ENCODE measurements at regions not wholly inside any gene's neighbourhood (a gene's known extent, or its start where the extent isn't known, plus 50 kb on each side); places are given as distances from the start of the nearest gene placed in this dataset.
"Not testable (repeated sequence)": the region's sequence is repeated elsewhere in the genome, so short reads cannot be mapped to it uniquely, and the experiment has no call there.

DNA sequence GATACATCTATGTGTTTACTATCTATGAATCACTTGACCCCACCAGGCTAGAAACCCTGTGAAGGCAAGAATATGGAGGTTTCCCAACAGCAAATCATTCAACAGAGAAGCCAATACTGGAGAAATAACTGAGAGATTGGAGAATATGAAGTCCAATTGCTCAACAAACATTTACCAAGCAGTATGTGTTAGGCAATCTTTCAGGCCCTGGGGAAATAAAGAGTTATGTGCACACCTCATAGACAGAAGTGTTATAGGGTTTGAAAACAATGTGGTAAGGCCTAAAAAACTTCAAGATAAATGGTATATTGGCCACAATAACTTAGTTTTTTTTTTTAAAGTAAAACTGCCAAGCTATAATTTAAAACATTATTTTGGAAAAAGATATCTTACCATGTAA lies 1245.8 kb downstream of the CDH11 start:
- no peak overlapping the region for H3K4me3 Mint-ChIP-seq
- H3K9me3 ChIP-seq (ENCODE audit: control insufficient read depth in 1 of 2, insufficient read depth in 1 of 2, low read length in 2 of 2) = peaks cover 5 to 17% of the 10 kb centered on the region in 2 experiments
- H3K36me3 ChIP-seq (ENCODE audit: insufficient read depth, low read length) = no peaks in the 10 kb centered on the region
- no peaks in the 10 kb centered on the region for H3K4me1 Mint-ChIP-seq (ENCODE audit: low read depth)
- H3K27ac ChIP-seq (ENCODE audit: low read depth in 1 of 2, low read length in 2 of 2) = no peak overlapping the region
- DNase-seq = no peak
- CTCF ChIA-PET = no interaction called here
- intact Hi-C loops (cut with DNase I, micrococcal nuclease) = no loop called here
- no peak overlapping the region for H3K4me3 ChIP-seq (ENCODE audit: low read length)
- peaks cover 16% of the 10 kb centered on the region for H3K9me3 Mint-ChIP-seq
- no peaks in the 10 kb centered on the region for H3K27me3 Mint-ChIP-seq
- POLR2A ChIA-PET = no interaction called here
- H3K27ac Mint-ChIP-seq = no peak overlapping the region
- no peaks in the 10 kb centered on the region for H3K4me1 ChIP-seq (ENCODE audit: insufficient read depth, low read length)
- H3K27me3 ChIP-seq (ENCODE audit: control insufficient read depth in 1 of 2, insufficient read depth in 2 of 2, low read length in 2 of 2) = no peaks in the 10 kb centered on the region
- ATAC-seq (ENCODE audit: poor library complexity) = no peak
- H3K36me3 Mint-ChIP-seq (ENCODE audit: low read depth) = no peaks in the 10 kb centered on the region
- TF ChIP-seq, protein P1, sequence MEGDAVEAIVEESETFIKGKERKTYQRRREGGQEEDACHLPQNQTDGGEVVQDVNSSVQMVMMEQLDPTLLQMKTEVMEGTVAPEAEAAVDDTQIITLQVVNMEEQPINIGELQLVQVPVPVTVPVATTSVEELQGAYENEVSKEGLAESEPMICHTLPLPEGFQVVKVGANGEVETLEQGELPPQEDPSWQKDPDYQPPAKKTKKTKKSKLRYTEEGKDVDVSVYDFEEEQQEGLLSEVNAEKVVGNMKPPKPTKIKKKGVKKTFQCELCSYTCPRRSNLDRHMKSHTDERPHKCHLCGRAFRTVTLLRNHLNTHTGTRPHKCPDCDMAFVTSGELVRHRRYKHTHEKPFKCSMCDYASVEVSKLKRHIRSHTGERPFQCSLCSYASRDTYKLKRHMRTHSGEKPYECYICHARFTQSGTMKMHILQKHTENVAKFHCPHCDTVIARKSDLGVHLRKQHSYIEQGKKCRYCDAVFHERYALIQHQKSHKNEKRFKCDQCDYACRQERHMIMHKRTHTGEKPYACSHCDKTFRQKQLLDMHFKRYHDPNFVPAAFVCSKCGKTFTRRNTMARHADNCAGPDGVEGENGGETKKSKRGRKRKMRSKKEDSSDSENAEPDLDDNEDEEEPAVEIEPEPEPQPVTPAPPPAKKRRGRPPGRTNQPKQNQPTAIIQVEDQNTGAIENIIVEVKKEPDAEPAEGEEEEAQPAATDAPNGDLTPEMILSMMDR (IDR thresholded peaks at IDR 0.05) = no peak

DNA sequence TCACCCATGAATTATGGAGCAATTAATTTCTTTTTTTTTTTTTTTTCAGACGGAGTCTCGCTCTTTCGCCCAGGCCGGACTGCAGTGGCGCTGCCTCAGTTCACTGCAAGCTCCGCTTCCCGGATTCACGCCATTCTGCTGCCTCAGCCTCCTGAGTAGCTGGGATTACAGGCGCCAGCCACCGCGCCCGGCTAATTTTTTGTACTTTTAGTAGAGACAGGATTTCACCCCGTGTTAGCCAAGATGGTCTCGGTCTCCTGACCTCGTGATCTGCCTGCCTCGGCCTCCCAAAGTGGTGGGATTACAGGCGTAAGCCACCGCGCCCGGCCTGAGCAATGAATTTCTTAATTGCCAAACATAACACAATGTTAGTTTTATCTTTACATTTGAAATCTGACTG lies 1261.2 kb downstream of the CDH11 start:
- DNase-seq; H3K4me1 ChIP-seq (ENCODE audit: insufficient read depth, low read length); H3K4me3 ChIP-seq (ENCODE audit: low read length); CTCF ChIA-PET; H3K27ac ChIP-seq (ENCODE audit: low read depth in 1 of 2, low read length in 2 of 2); H3K27me3 Mint-ChIP-seq; H3K9me3 Mint-ChIP-seq; H3K27ac Mint-ChIP-seq; ATAC-seq (ENCODE audit: poor library complexity); intact Hi-C loops (cut with DNase I, micrococcal nuclease); H3K36me3 Mint-ChIP-seq (ENCODE audit: low read depth); H3K36me3 ChIP-seq (ENCODE audit: insufficient read depth, low read length); H3K4me3 Mint-ChIP-seq; H3K27me3 ChIP-seq (ENCODE audit: control insufficient read depth in 1 of 2, insufficient read depth in 2 of 2, low read length in 2 of 2); H3K4me1 Mint-ChIP-seq (ENCODE audit: low read depth); POLR2A ChIA-PET: not testable (repeated sequence)
- H3K9me3 ChIP-seq (ENCODE audit: control insufficient read depth in 1 of 2, insufficient read depth in 1 of 2, low read length in 2 of 2) = peaks cover 13 to 23% of the 10 kb centered on the region in 2 experiments

DNA sequence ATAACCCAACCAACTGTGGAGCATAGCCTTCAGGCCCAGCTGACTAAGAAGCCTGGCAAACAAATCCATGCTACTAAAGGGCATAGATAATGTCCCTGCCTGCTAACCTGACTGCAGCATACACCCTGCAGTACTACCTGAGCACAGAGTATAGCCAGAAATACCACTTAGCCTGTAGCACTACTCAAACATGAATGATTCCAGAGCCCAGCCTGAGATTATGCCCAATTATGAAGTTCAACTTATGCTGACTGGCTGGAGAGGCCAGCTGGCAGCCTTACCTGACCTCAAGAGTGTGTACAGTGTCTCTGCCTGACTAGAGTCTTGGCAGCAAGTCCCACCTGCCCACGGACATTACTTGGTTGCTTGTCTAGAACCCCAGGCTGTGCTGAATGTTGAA lies 1265.3 kb downstream of the CDH11 start:
- DNase-seq = no peak
- TF ChIP-seq, protein P1 (IDR thresholded peaks at IDR 0.05) = no peak
- Histone ChIP-seq H3K4me1 (ENCODE audit: insufficient read depth, low read length) (no peaks in the 10 kb centered on the region), H3K9me3 (ENCODE audit: control insufficient read depth in 1 of 2, insufficient read depth in 1 of 2, low read length in 2 of 2) (peaks cover 9 to 14% of the 10 kb centered on the region in 2 experiments), H3K4me3 (ENCODE audit: low read length) (no peak overlapping the region), H3K27me3 (ENCODE audit: control insufficient read depth in 1 of 2, insufficient read depth in 2 of 2, low read length in 2 of 2) (no peaks in the 10 kb centered on the region), H3K36me3 (ENCODE audit: insufficient read depth, low read length) (no peaks in the 10 kb centered on the region), H3K27ac (ENCODE audit: low read depth in 1 of 2, low read length in 2 of 2) (no peak overlapping the region)
- no peak for ATAC-seq (ENCODE audit: poor library complexity)
- H3K36me3 Mint-ChIP-seq (ENCODE audit: low read depth) = no peaks in the 10 kb centered on the region
- peaks cover 5% of the 10 kb centered on the region for H3K9me3 Mint-ChIP-seq
- no peaks in the 10 kb centered on the region for H3K27me3 Mint-ChIP-seq
- H3K4me1 Mint-ChIP-seq (ENCODE audit: low read depth) = no peaks in the 10 kb centered on the region
- CTCF ChIA-PET = no interaction called here
- POLR2A ChIA-PET = no interaction called here
- H3K27ac Mint-ChIP-seq = no peak overlapping the region
- intact Hi-C loops (cut with DNase I, micrococcal nuclease) = no loop called here
- H3K4me3 Mint-ChIP-seq = no peak overlapping the region

DNA sequence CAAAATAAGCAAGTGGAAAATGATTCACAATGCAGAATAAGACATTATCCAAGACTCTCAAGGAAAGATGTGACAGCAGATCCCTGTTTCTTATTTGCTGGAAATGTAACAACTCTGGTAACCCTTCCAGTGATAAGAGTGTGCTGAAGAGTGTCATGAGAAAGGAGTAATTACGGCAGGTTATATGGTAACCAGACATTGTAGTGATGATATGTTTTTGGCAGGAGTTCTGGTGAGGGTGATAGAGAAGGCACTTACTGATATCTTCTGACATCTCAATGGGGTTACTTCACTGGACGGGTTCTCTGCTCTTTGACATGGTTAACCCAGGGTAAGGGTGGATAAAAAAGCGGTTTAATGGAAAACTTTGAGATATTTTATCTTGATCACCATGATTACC lies 1270.9 kb downstream of the CDH11 start:
- ChIA-PET CTCF (no interaction called here), POLR2A (no interaction called here)
- H3K4me3 Mint-ChIP-seq = no peak overlapping the region
- no peak for ATAC-seq (ENCODE audit: poor library complexity)
- TF ChIP-seq, protein P1 (IDR thresholded peaks at IDR 0.05) = no peak
- Histone ChIP-seq H3K9me3 (ENCODE audit: control insufficient read depth in 1 of 2, insufficient read depth in 1 of 2, low read length in 2 of 2) (peaks cover 2 to 5% of the 10 kb centered on the region in 2 experiments), H3K4me3 (ENCODE audit: low read length) (no peak overlapping the region), H3K4me1 (ENCODE audit: insufficient read depth, low read length) (no peaks in the 10 kb centered on the region), H3K27ac (ENCODE audit: low read depth in 1 of 2, low read length in 2 of 2) (no peak overlapping the region), H3K36me3 (ENCODE audit: insufficient read depth, low read length) (no peaks in the 10 kb centered on the region), H3K27me3 (ENCODE audit: control insufficient read depth in 1 of 2, insufficient read depth in 2 of 2, low read length in 2 of 2) (no peaks in the 10 kb centered on the region)
- no peaks in the 10 kb centered on the region for H3K27me3 Mint-ChIP-seq
- DNase-seq = no peak
- no peak overlapping the region for H3K27ac Mint-ChIP-seq
- H3K4me1 Mint-ChIP-seq (ENCODE audit: low read depth) = no peaks in the 10 kb centered on the region
- H3K9me3 Mint-ChIP-seq = peaks cover 24% of the 10 kb centered on the region
- no peaks in the 10 kb centered on the region for H3K36me3 Mint-ChIP-seq (ENCODE audit: low read depth)
- intact Hi-C loops (cut with DNase I, micrococcal nuclease) = no loop called here

Data from CD4-positive, alpha-beta T cell (primary cell).